GM12891 (cell line): ENCODE measurements at regions not wholly inside any gene's neighbourhood (a gene's known extent, or its start where the extent isn't known, plus 50 kb on each side); places are given as distances from the start of the nearest gene placed in this dataset.

Experiments used
- POLR2A ChIP-seq: IDR thresholded peaks from 2 replicates; pipeline ENCODE4 v1.6.1; 2011; ENCODE audit warnings: low read depth, low read length, control low read depth
- POLR2AphosphoS5 ChIP-seq: IDR thresholded peaks from 2 replicates; pipeline ENCODE4 v1.6.1; 2011; ENCODE audit warnings: low read depth, low read length, control low read depth
- TAF1 ChIP-seq: IDR thresholded peaks from 2 replicates; pipeline ENCODE4 v1.6.1; 2011; ENCODE audit warnings: low read depth, low read length, control low read depth

DNA sequence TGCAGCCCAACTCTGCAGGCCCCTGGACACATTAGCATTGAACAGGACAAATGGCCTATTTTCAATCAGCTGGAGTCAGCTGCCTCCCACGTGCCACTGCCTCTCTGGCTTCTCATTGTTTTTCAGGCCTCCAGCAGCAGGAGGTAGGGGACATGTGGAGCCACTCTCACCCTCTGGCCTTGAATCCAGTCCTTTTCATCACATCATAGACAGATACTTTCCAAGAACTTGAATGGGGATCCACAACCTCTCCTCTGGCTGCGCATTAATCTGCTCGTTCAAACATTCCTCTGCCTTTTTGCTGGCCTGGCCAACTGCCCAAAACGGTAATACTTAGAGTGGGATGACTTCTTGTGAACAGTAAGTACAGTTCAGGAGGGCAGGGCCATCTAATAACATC, 592.3 kb downstream of the PKHD1 start:
- TF ChIP-seq TAF1 = no peak
- no peak for TF ChIP-seq POLR2A
- TF ChIP-seq POLR2AphosphoS5 = no peak
